Head of caudate nucleus (tissue), 42 donors: ENCODE measurements at regions not wholly inside any gene's neighbourhood (a gene's known extent, or its start where the extent isn't known, plus 50 kb on each side); places are given as distances from the start of the nearest gene placed in this dataset.
"Not testable (repeated sequence)": the region's sequence is repeated elsewhere in the genome, so short reads cannot be mapped to it uniquely, and the experiment has no call there.

ENCODE experiments used
- DNase-seq, 42 donors: peaks; one replicate each; pipeline versions ENCODE4 v3.0.0 to v3.0.0-alpha.2; 2020 to 2021; ENCODE audit warnings: mixed read lengths in 7 of 42
- intact Hi-C: fragments of 100-400 bp; cut with DNase I; formaldehyde crosslinking; loops from one replicate; pipeline ENCODE4 v1.15.0; 2022

- DNase-seq = no peak
- intact Hi-C loops = no loop called here
These were observed 70.9 kb upstream of the TBX18 start for GRCh38 chr6:84835340-84835739.

GRCh38 chr6:84831924-84832323 lies 67.5 kb upstream of the TBX18 start:
- DNase-seq, intact Hi-C loops: not testable (repeated sequence)

GRCh38 chr6:84825461-84825860 lies 61.1 kb upstream of the TBX18 start:
- no peak for DNase-seq
- intact Hi-C loops = no loop called here

GRCh38 chr6:84821314-84821713 lies 56.9 kb upstream of the TBX18 start:
- DNase-seq, intact Hi-C loops: not testable (repeated sequence)

GRCh38 chr6:84816741-84817140 lies 52.3 kb upstream of the TBX18 start:
- intact Hi-C loops = no loop called here
- no peak for DNase-seq

GRCh38 chr6:84815896-84816735 lies 51.7 kb upstream of the TBX18 start:
- no peak for DNase-seq
- intact Hi-C loops = no loop called here
